ENCODE measurements at regions not wholly inside any gene's neighbourhood (a gene's known extent, or its start where the extent isn't known, plus 50 kb on each side); places are given as distances from the start of the nearest gene placed in this dataset.

DNA sequence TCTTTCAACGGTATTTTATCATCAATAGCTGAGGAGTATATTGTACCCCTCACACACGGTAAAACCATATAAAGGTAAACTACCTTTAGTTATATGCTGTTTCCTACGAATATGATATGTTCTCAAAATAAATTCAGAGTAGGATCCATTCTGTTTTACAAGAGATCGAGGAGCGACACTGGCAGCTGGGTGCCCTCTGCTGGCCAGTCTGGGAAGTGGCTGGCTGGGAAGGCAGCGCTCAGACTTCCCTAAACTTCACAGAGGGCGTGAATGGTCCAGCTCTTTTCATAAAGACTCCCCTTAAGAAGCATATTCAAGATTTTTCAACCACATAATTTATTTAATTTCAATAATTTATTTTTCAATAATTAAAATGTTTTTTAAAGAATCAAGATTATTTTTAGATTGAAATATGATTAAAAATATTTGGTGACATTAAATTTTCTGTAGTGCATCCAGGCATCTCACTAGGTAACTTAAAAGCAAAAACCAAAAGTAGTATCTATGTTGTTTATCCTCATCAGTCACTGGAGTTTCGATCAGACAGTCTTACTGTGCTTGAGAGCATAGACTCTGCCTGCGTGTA, 187.5 kb upstream of the PDE10A start:
- TF ChIP-seq, protein P1, sequence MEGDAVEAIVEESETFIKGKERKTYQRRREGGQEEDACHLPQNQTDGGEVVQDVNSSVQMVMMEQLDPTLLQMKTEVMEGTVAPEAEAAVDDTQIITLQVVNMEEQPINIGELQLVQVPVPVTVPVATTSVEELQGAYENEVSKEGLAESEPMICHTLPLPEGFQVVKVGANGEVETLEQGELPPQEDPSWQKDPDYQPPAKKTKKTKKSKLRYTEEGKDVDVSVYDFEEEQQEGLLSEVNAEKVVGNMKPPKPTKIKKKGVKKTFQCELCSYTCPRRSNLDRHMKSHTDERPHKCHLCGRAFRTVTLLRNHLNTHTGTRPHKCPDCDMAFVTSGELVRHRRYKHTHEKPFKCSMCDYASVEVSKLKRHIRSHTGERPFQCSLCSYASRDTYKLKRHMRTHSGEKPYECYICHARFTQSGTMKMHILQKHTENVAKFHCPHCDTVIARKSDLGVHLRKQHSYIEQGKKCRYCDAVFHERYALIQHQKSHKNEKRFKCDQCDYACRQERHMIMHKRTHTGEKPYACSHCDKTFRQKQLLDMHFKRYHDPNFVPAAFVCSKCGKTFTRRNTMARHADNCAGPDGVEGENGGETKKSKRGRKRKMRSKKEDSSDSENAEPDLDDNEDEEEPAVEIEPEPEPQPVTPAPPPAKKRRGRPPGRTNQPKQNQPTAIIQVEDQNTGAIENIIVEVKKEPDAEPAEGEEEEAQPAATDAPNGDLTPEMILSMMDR (IDR thresholded peaks at IDR 0.05): peak; percentile 66 to 98 (median 86)
- no peak for TF ChIP-seq POLR2AphosphoS5 (IDR thresholded peaks at IDR 0.05)
- no peak for TF ChIP-seq EP300 (IDR thresholded peaks at IDR 0.05)
